ENCODE measurements at regions not wholly inside any gene's neighbourhood (a gene's known extent, or its start where the extent isn't known, plus 50 kb on each side); places are given as distances from the start of the nearest gene placed in this dataset.

DNA sequence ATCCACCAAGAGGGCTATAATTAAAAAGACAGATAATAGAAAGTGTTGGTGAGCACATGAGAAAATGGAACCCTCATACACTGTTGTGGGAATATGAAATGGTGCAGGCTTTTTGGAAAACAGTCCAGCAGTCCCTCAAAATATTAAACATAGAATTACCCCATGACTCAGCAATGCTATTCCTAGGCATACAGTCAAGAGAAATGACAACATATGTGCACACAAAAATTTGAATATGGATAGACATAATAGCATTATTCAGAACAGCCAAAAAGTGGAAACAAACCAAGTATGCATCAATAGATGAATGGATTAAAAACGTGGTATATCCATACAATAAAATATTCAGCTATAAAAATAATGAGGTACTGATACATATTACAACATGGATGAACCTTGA is 64.5 kb upstream of the GDF10 start:
- H3K27ac ChIP-seq, result no peak overlapping the region
- no peaks in the 10 kb centered on the region for H3K4me1 ChIP-seq
- H3K27me3 ChIP-seq, result peaks cover 0 to 4% (median 0%) of the 10 kb centered on the region in 4 donors
- no peaks in the 10 kb centered on the region for H3K9me3 ChIP-seq
- H3K36me3 ChIP-seq, result no peaks in the 10 kb centered on the region
- no peak for DNase-seq
- intact Hi-C loops (cut with DNase I), result no loop called here
- TF ChIP-seq, protein P1, sequence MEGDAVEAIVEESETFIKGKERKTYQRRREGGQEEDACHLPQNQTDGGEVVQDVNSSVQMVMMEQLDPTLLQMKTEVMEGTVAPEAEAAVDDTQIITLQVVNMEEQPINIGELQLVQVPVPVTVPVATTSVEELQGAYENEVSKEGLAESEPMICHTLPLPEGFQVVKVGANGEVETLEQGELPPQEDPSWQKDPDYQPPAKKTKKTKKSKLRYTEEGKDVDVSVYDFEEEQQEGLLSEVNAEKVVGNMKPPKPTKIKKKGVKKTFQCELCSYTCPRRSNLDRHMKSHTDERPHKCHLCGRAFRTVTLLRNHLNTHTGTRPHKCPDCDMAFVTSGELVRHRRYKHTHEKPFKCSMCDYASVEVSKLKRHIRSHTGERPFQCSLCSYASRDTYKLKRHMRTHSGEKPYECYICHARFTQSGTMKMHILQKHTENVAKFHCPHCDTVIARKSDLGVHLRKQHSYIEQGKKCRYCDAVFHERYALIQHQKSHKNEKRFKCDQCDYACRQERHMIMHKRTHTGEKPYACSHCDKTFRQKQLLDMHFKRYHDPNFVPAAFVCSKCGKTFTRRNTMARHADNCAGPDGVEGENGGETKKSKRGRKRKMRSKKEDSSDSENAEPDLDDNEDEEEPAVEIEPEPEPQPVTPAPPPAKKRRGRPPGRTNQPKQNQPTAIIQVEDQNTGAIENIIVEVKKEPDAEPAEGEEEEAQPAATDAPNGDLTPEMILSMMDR (IDR thresholded peaks at IDR 0.05), result no peak
- TF ChIP-seq POLR2A (IDR thresholded peaks at IDR 0.05), result no peak
- H3K4me3 ChIP-seq, result no peak overlapping the region
- WGBS, 2 donors, result 36 to 44% methylated on average over 1 of the region's 1 CpG

DNA sequence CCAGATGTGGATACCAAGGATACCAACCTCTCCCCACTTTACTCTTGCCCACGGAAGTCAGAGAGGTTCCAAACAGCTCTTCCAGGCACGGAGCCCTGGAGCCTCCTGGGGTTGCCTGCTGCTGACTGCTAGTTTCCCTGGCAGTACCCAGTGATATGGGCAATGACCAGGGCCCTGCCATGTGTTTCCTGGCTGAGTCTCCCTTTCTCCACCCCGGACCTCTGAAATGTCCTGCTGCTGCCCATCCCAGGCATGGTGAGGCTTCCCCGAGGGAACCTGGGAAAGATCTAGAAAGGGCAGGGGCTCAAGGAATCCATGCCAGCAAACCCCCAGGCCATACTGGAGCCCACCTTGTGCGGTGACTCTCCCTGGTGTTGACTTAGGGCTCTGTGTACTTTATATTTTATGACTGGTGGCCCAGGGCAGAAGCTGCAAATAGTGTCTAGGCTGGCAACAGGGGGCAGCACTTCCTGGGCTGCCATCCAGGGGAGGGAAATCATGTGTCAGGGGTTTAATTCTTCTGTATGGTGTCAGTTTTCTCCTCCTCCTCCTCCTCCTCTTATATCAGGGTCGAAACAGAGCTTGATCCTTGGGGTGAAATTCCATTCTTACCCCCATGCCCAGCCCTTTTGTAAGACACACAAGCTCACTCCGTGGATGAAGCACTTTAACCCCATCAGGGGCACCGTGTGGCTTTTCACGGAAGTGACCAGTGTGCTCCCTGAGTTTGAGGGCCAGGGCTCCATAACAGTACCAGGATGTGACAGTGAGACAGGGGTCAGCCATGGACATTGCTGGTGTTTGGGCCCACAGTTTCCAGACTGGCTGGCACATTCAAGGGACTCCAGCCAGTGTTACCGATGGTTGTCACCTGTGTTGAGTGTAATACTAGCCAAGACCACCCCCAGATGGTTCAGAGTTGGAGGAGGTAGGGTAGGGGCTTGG is 62.4 kb upstream of the GDF10 start:
- H3K4me1 ChIP-seq, result no peaks in the 10 kb centered on the region
- H3K27me3 ChIP-seq, result peaks cover 0 to 4% (median 0%) of the 10 kb centered on the region in 4 donors
- intact Hi-C loops (cut with DNase I), result no loop called here
- no peaks in the 10 kb centered on the region for H3K36me3 ChIP-seq
- no peak overlapping the region for H3K4me3 ChIP-seq
- H3K27ac ChIP-seq, result no peak overlapping the region
- H3K9me3 ChIP-seq, result no peaks in the 10 kb centered on the region
- DNase-seq, result no peak
- 60 to 74% methylated on average over 5 to 7 of the region's 10 CpGs for WGBS, 2 donors
- TF ChIP-seq, protein P1 (IDR thresholded peaks at IDR 0.05), result no peak
- no peak for TF ChIP-seq POLR2A (IDR thresholded peaks at IDR 0.05)

DNA sequence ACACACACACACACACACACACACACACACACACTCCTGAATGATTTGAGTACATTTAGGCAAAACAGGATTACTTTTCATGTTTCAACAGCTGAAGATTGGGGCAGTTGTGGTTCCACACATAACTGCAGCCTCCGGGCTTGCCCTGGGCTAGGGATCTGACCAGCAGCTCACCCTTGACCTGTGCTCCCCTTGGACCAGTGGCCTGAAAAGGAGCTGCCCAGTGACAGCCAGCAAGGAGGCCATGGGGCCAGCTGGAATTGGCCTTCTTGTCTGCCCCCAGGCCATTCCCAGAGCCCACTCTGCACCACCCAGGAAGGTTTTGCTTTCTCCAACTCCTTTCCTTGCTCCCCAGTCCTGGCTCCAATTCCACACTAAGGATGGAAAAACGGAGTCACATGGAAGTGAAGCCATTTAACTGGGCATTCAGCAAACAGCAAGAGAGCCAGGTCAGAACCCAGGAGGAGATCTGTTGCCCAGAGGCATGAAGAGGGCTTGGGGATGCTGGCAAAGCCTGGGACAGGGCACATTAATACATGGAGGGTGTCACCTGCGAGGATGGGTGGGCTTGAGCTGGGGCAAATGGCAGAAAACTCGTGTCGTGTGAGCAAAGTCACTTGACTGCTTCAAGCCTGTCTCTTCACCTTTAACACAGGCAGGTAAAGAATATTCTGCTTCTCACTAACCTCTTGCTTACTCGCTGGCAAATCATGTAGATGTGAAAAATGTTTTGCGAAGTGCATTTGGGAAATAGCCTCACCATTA is 61.5 kb upstream of the GDF10 start:
- intact Hi-C loops (cut with DNase I), result no loop called here
- H3K27me3 ChIP-seq, result peaks cover 0 to 4% (median 0%) of the 10 kb centered on the region in 4 donors
- DNase-seq, result no peak

DNA sequence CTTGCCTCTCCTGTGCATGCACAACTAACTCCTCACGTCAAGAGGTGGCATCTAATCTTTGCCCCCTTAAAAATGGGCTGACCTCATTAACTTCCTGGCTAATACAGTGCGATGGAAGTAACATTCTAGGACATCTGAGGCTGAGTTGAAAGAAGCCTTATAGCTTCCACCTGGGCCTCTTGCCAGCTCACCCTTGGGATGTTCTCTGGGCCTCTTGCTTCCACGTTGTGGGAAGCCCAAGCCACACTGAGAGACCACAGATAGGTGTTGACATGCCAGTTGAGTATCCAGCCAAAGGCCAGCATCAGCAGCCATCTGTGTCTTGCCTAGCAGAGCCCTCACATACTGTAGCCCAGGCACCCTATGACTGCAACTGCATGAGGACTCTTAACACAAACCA is 60.8 kb upstream of the GDF10 start:
- no peak overlapping the region for H3K27ac ChIP-seq
- intact Hi-C loops (cut with DNase I), result no loop called here
- TF ChIP-seq, protein P1 (IDR thresholded peaks at IDR 0.05), result no peak
- H3K4me1 ChIP-seq, result no peaks in the 10 kb centered on the region
- H3K9me3 ChIP-seq, result no peaks in the 10 kb centered on the region
- DNase-seq, result no peak
- H3K36me3 ChIP-seq, result no peaks in the 10 kb centered on the region
- H3K27me3 ChIP-seq, result peaks cover 0 to 4% (median 0%) of the 10 kb centered on the region in 4 donors
- H3K4me3 ChIP-seq, result no peak overlapping the region
- WGBS, 2 donors, result 63 to 88% methylated on average over 2 to 3 of the region's 3 CpGs

More for the DNA sequence above, 61.5 kb upstream of the GDF10 start:
- no peak overlapping the region for H3K4me3 ChIP-seq
- no peak overlapping the region for H3K27ac ChIP-seq
- H3K4me1 ChIP-seq, result no peaks in the 10 kb centered on the region
- H3K36me3 ChIP-seq, result no peaks in the 10 kb centered on the region
- TF ChIP-seq POLR2A (IDR thresholded peaks at IDR 0.05), result no peak
- TF ChIP-seq, protein P1 (IDR thresholded peaks at IDR 0.05), result no peak
- 73 to 90% methylated on average over 4 to 6 of the region's 7 CpGs for WGBS, 2 donors
- no peaks in the 10 kb centered on the region for H3K9me3 ChIP-seq

DNA sequence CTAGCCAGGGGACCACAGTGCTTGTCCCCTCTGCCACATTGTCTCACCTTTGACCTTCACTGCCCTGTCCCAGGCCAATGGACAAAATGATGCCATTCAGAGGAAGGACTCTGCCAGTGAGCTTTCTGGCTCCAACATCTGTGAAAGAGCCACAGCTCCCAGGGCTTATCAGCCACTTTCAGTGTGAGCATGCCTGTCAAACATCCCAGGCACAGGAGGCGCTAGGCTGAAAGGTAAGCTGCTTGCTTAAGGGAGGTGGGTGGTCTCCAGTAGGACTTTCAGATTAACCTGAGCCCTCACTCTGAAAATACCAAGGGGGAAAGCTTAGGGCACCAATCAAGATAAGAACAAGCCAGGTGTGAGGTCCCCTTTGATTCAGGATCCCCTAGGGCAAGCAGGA is 59.8 kb upstream of the GDF10 start:
- WGBS, 2 donors, result 80% methylated on average over 1 of the region's 1 CpG; no CpG with 5 or more reads in 1 of the 2 donors
- intact Hi-C loops (cut with DNase I), result no loop called here

More for the DNA sequence above, 59.8 kb upstream of the GDF10 start:
- no peak for DNase-seq
- Histone ChIP-seq H3K27ac (no peak overlapping the region), H3K9me3 (no peaks in the 10 kb centered on the region), H3K36me3 (no peaks in the 10 kb centered on the region), H3K4me1 (no peaks in the 10 kb centered on the region), H3K4me3 (no peak overlapping the region), H3K27me3 (peaks cover 0 to 4% (median 0%) of the 10 kb centered on the region in 4 donors)
- no peak for TF ChIP-seq POLR2A (IDR thresholded peaks at IDR 0.05)
- TF ChIP-seq, protein P1 (IDR thresholded peaks at IDR 0.05), result no peak
